ENCODE measurements at regions not wholly inside any gene's neighbourhood (a gene's known extent, or its start where the extent isn't known, plus 50 kb on each side); places are given as distances from the start of the nearest gene placed in this dataset.
"Not testable (repeated sequence)": the region's sequence is repeated elsewhere in the genome, so short reads cannot be mapped to it uniquely, and the experiment has no call there.

DNA sequence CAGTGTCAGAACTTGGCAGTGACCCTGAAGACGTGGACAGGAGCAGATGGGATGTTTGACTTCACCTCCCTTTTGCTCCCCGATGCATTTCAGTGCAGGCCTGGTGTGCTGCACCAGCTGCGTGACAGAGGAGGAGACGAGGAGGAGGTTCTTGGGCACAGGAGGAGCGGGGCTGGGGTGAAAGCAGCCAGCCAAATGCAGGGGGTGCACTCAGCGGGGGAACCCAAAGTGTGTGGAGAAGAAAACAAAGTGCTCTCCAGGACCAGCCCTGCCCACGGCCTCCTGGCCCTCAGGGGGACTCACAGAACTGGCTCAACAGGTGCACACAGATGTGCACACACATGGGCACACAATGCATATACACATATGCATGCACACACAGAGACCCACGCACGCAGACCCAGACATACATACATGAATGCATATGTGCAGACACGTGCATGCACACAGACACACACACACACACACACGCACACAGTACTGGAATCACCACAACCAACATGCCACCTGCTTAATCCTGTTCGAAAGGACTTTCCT lies 91.7 kb upstream of the SFSWAP start:
- TF ChIP-seq, protein P1, sequence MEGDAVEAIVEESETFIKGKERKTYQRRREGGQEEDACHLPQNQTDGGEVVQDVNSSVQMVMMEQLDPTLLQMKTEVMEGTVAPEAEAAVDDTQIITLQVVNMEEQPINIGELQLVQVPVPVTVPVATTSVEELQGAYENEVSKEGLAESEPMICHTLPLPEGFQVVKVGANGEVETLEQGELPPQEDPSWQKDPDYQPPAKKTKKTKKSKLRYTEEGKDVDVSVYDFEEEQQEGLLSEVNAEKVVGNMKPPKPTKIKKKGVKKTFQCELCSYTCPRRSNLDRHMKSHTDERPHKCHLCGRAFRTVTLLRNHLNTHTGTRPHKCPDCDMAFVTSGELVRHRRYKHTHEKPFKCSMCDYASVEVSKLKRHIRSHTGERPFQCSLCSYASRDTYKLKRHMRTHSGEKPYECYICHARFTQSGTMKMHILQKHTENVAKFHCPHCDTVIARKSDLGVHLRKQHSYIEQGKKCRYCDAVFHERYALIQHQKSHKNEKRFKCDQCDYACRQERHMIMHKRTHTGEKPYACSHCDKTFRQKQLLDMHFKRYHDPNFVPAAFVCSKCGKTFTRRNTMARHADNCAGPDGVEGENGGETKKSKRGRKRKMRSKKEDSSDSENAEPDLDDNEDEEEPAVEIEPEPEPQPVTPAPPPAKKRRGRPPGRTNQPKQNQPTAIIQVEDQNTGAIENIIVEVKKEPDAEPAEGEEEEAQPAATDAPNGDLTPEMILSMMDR (IDR thresholded peaks at IDR 0.05; ENCODE audit: low read depth, low read length): no peak

DNA sequence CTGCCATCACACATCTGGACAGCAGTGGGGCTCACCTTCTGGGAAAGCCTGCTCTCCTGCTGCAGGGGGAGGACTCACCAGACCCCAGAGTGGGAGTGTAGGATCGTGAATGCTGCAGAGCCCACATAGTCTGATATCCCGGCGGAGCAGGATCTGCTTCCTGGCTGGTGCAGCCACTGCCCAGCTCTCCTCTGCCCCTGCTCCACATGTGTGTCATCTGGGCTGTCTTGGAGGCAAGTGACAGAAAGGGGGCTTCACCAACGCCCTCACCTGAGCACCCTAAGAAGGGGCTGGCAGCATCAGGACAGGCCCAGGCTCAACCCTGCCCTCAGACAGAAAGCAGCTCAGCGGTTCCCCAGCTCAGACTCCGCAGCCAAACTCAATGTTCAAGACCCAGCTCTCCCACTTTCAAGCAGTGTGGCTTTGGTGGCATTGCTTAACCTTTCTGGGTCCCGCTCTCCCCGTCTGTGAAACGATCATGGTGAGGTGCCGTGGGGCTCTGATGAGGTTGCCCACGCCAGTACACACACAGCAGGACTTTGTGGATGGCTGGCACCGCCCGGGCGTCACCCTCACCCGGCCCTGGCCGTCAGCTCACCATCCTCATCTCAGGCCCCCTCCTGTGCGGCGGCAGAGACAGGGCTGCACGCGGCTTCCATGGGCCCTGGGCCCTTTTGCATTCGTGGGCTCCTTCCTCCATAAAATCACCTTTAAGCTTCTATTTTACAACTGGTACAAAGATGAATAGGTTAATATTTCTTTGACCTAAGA lies 91.0 kb upstream of the SFSWAP start:
- TF ChIP-seq, protein P1 (IDR thresholded peaks at IDR 0.05; ENCODE audit: low read depth, low read length): no peak
- no peak for DNase-seq (ENCODE audit: extremely low read depth, low read depth)

More for the DNA sequence above, 91.7 kb upstream of the SFSWAP start:
- DNase-seq (ENCODE audit: extremely low read depth, low read depth): no peak

- TF ChIP-seq, protein P1 (IDR thresholded peaks at IDR 0.05; ENCODE audit: low read depth, low read length): no peak
- DNase-seq (ENCODE audit: extremely low read depth, low read depth): no peak
Observed at GRCh38 chr12:131620520-131620919, 90.4 kb upstream of the SFSWAP start.

DNA sequence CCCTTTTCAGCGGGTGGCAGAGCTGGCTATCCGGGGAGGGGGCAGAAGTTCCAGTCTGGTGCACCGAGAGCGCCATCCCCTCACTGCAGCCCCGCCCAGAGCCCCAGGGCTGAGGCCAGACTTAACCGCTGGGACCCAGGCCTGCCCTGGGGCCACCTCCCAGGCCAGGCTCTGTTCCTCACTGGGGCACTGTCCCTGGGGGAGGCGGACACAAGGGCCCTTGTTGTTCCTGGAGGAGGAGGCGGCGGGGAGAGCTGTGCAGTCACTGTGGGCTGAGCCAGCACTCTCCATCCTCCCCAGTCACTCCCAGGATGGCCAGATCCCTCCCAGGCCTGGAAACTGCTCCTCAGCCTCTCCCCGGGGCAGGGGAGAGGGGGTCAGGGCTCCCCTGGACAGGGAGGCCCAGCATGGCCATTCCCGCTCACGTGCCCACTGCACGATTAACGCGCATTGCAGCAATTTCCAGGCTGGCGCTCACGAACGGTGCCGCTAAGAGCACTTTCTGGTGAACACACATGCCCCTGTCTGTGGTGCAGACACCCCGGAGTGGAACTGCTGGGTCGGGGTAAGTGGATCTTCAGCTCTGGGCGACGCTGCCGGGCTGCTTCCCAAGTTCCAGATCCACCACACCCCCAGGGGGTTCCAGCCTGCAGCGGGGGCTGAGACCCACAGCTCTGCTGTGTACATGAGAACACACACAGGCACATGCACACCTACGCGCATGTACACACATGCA lies 89.8 kb upstream of the SFSWAP start:
- TF ChIP-seq, protein P1 (IDR thresholded peaks at IDR 0.05; ENCODE audit: low read depth, low read length): no peak
- no peak for DNase-seq (ENCODE audit: extremely low read depth, low read depth)

DNA sequence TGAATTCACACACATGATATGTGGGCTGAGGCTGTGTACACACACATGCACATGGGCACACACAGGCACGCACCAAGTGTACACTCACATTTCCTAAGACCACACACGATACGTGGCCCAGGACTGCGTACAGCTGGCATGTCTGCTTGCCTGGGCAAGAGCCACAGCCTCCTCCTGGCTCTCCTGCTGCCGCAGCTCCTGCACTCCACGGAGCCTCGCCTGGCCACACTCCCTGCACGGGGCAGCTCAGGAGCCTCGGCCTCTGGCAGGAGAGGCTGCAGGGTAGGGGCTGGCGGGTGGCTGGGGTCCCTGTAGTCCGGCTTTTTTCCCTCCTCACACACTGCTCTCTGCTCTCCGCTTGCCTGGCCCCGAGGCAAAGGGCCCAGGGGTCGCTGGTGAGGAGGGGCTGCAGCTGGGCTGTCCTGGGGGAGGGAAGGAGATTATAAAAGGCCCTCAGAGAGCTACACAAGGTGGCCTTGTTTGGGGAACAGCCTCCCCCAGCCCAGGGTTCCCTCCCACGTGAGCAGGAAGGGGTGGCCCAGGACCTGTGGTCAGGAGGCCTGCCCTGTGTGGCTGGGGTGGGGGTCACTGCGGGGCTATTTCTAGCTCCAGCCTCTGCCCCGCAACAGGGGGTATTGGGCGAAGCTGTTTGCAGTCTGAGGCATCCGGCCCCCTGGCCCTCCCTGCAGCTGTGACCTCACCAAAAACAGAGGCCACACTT lies 89.0 kb upstream of the SFSWAP start:
- TF ChIP-seq, protein P1 (IDR thresholded peaks at IDR 0.05; ENCODE audit: low read depth, low read length): no peak
- DNase-seq (ENCODE audit: extremely low read depth, low read depth): no peak

GRCh38 chr12:131622422-131622955 lies 88.4 kb upstream of the SFSWAP start:
- TF ChIP-seq, protein P1 (IDR thresholded peaks at IDR 0.05; ENCODE audit: low read depth, low read length): no peak
- DNase-seq (ENCODE audit: extremely low read depth, low read depth): no peak

- DNase-seq (ENCODE audit: extremely low read depth, low read depth): not testable (repeated sequence)
Observed at GRCh38 chr12:131623404-131624368, 87.2 kb upstream of the SFSWAP start.

DNA sequence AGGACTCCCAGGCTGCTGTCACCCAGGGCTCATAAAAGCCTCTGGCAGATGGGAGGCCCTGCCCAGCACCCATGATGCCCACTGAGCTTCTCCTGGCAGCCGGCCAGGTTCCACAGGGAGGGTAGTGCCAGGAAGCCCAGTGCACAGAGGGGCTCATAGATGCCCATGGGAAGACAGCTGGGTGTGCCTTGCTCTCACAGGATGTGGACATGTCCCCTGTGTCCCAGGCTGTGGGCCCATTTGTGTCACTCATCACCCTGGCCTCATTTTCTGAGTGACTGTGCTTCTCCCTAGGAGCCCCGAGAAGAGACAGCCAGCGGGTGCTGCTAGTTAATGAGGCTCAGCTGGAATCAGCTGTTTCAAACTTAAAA lies 86.5 kb upstream of the SFSWAP start:
- not testable (repeated sequence) for DNase-seq (ENCODE audit: extremely low read depth, low read depth)

DNA sequence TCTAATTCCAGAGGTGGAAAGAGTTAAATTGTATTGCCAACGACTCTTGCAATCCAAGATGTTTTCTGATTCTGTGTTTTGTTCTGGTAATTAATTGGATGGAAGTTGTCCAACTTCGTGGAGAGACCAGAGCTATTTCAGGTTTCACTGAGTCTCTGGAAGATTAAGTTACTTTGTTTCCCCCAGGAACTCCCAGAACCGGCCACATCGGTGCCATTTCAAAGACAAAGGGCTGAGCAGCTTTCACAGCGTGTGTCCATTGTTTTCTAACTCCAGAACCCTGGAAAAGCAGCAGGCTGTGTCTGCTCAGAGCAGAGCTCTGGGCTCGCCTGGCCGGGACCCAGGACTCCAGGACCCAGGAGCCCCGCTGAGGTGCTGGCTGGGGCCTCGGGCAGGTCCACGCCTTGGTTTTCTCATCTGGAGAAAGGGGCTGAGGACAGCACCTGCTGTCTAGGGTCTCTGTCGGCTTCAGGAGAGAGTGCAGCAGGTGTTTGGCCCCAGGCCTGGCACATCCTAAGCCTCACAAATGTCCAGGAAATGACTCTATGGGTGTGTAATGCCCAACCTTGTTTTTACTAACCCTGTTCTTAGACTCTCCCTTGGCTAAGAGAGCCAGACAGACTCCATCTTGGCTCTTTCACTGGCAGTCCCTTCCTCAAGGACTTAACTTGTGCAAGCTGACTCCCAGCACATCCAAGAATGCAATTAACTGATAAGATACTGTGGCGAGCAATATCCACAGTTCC lies 86.0 kb upstream of the SFSWAP start:
- not testable (repeated sequence) for DNase-seq (ENCODE audit: extremely low read depth, low read depth)
